HFFc6 (cell line): ENCODE measurements at regions not wholly inside any gene's neighbourhood (a gene's known extent, or its start where the extent isn't known, plus 50 kb on each side); places are given as distances from the start of the nearest gene placed in this dataset.

Experiments
- DNase-seq: peaks from one replicate; pipeline ENCODE4 v3.0.0-alpha.2; 2018
- H3K27ac Mint-ChIP-seq: 2 replicates; pipeline ENCODE4 v1.8.0; 2020; ENCODE audit warnings: mild to moderate bottlenecking, mixed read lengths
- H3K27me3 Mint-ChIP-seq: 2 replicates; pipeline ENCODE4 v1.8.0; 2021; ENCODE audit warnings: mild to moderate bottlenecking, moderate library complexity, mixed read lengths; ENCODE audit not compliant: insufficient read depth
- H3K36me3 Mint-ChIP-seq: 2 replicates; pipeline ENCODE4 v1.8.0; 2021; ENCODE audit warnings: low read depth, mixed read lengths
- H3K4me1 Mint-ChIP-seq: 2 replicates; pipeline ENCODE4 v1.8.0; 2020; ENCODE audit warnings: low read depth, mixed read lengths
- H3K4me3 Mint-ChIP-seq: 2 replicates; pipeline ENCODE4 v1.8.0; 2020; ENCODE audit warnings: mild to moderate bottlenecking, moderate library complexity, mixed read lengths
- H3K9me3 Mint-ChIP-seq: 2 replicates; pipeline ENCODE4 v1.8.0; 2020; ENCODE audit warnings: mild to moderate bottlenecking, mixed read lengths
- TF ChIP-seq, protein P1 (sequence below): fragments of 200-600 bp; sonication (generic); IDR thresholded peaks from 2 replicates; pipeline ENCODE4 v1.5.0; 2021; ENCODE audit warnings: antibody characterized with exemption, mild to moderate bottlenecking

DNA sequence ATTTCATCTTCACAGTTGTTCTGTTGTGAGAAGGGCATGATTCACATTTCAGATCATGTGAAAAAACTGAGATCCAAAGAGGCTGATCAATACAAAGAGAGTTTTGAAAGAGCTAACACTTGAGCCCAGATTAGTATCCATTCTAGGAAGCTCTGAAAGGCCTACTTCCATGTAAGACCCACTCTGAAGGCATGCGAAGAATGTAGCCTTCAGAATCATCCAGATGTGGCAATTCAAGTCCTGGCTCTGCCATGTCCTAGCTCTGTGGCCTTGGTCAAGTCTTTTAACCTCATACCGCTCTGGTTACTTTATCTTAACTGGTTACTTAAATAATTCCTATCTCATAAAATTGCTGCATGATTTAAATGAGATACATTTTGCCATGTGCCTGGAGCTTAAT is 111.1 kb downstream of the FZD1 start:
- H3K4me3 Mint-ChIP-seq, result no peak overlapping the region
- H3K27me3 Mint-ChIP-seq, result peaks cover 11% of the 10 kb centered on the region
- no peak for DNase-seq
- no peak overlapping the region for H3K27ac Mint-ChIP-seq
- no peaks in the 10 kb centered on the region for H3K9me3 Mint-ChIP-seq
- no peaks in the 10 kb centered on the region for H3K36me3 Mint-ChIP-seq
- TF ChIP-seq, protein P1, sequence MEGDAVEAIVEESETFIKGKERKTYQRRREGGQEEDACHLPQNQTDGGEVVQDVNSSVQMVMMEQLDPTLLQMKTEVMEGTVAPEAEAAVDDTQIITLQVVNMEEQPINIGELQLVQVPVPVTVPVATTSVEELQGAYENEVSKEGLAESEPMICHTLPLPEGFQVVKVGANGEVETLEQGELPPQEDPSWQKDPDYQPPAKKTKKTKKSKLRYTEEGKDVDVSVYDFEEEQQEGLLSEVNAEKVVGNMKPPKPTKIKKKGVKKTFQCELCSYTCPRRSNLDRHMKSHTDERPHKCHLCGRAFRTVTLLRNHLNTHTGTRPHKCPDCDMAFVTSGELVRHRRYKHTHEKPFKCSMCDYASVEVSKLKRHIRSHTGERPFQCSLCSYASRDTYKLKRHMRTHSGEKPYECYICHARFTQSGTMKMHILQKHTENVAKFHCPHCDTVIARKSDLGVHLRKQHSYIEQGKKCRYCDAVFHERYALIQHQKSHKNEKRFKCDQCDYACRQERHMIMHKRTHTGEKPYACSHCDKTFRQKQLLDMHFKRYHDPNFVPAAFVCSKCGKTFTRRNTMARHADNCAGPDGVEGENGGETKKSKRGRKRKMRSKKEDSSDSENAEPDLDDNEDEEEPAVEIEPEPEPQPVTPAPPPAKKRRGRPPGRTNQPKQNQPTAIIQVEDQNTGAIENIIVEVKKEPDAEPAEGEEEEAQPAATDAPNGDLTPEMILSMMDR, result no peak
- no peaks in the 10 kb centered on the region for H3K4me1 Mint-ChIP-seq

DNA sequence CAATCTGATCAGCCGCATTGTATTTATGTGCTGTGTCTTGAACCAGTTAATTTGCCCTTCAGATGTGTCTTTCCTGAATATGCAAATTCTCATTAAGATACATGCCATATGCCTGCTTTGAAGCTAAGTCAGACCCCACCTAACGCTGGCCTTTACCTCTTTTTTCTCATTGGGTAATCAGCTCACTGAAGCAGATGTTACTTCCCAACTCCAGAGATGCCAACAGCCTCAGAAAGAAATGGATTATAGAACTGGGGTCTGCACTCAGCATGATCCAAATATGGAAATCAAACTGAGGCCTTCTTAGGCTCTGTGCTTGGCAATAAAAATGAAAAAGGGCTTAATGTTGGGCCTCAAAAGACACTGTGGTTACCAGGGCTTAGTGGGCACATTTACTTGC is 113.9 kb downstream of the FZD1 start:
- Mint-ChIP-seq H3K27me3 (peaks cover 8% of the 10 kb centered on the region), H3K9me3 (no peaks in the 10 kb centered on the region), H3K4me3 (no peak overlapping the region)

DNA sequence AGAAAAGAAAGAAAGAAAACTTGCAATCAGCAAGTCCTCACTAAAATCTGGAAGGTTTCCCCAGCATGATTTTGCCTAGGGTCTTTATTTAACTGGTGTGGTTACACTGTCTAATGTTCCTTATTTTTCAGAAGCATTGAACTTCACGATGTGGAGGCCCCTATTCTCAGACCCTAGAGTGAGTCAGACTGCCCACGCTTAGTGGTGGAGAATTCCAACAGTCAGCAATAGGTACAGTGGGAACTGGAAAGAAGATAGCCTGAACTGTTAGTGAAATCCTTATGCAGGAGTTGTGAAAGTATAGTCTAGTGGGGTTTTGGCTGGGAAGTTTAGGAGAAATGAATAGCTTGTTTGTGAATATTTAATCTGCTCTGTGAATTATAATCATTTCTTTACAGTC is 115.0 kb downstream of the FZD1 start:
- H3K9me3 Mint-ChIP-seq, result no peaks in the 10 kb centered on the region
- TF ChIP-seq, protein P1, result no peak
- no peak for DNase-seq
- H3K36me3 Mint-ChIP-seq, result no peaks in the 10 kb centered on the region
- H3K27ac Mint-ChIP-seq, result no peak overlapping the region
- no peaks in the 10 kb centered on the region for H3K4me1 Mint-ChIP-seq
- peaks cover 8% of the 10 kb centered on the region for H3K27me3 Mint-ChIP-seq
- H3K4me3 Mint-ChIP-seq, result no peak overlapping the region

More for the DNA sequence above, 113.9 kb downstream of the FZD1 start:
- H3K4me1 Mint-ChIP-seq, result no peaks in the 10 kb centered on the region
- no peak overlapping the region for H3K27ac Mint-ChIP-seq
- TF ChIP-seq, protein P1, result no peak
- no peak for DNase-seq
- H3K36me3 Mint-ChIP-seq, result no peaks in the 10 kb centered on the region

DNA sequence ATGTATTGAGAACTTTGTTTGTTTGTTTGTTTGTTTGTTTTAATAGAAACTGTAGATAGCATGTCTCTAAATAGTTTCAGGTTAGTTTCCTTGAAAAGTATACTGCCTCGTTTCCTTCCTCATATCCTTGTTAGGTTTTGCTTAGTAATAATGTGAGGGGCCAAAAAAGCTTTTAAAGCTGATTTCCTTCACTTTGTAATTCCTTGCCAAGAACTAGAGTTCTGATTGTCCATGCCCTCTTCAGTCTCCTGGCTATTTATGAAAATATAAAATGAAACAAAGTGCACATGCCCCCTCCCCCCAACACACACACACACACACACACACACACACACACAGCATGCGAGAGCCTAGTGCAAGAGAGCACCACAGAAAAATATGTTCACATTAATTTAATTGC is 115.8 kb downstream of the FZD1 start:
- TF ChIP-seq, protein P1, result no peak
- Mint-ChIP-seq H3K4me3 (no peak overlapping the region), H3K9me3 (no peaks in the 10 kb centered on the region), H3K27me3 (peaks cover 6% of the 10 kb centered on the region), H3K4me1 (no peaks in the 10 kb centered on the region), H3K36me3 (no peaks in the 10 kb centered on the region), H3K27ac (no peak overlapping the region)
- DNase-seq, result no peak

DNA sequence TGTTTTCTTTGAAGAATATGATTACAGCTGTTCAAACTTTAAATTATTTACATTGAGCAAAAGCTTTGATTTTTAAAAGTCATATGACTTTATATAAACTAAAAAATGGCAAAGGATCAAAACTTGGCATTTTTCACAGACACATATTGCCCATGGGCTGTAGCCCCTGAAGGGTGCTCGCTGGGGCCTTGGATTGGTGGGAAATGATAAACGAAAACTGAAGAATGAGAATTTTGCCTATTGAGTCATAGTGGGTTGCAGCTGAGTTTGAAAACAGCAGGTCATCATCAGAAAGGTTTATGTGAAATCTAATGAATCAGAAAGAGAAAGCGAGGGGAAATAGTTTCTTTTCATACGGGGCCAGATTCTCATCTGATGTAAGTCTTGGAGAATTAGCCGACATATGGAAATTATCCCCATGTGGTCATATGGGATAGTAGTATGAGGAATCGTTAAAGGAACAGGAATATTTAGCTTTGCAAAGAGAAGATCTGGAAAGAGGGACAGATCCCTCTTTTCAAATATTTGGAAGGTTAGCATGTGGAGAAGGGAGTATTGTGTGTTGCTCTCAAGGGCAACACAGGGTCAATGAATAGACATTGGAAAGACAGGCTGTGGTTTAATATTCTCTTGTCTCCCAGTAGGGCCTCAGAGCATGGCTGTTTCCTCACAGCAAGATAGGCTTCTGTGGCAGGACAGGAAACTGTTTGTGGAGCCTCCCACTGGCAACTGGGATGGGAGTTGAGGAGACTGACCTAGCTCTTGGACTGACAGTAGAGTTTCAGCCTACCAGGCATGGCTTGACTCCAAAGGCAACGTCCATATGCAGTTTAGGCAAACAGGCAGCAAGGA is 119.0 kb downstream of the FZD1 start:
- no peaks in the 10 kb centered on the region for H3K9me3 Mint-ChIP-seq
- no peak for DNase-seq
- no peaks in the 10 kb centered on the region for H3K4me1 Mint-ChIP-seq
- no peaks in the 10 kb centered on the region for H3K36me3 Mint-ChIP-seq
- no peaks in the 10 kb centered on the region for H3K27me3 Mint-ChIP-seq
- no peak overlapping the region for H3K27ac Mint-ChIP-seq
- TF ChIP-seq, protein P1, result no peak
- no peak overlapping the region for H3K4me3 Mint-ChIP-seq
